ENCODE measurements at regions not wholly inside any gene's neighbourhood (a gene's known extent, or its start where the extent isn't known, plus 50 kb on each side); places are given as distances from the start of the nearest gene placed in this dataset.

- no peak overlapping the region for H3K27ac ChIP-seq
- no peaks in the 10 kb centered on the region for H3K27me3 ChIP-seq
- TF ChIP-seq CTCF (IDR thresholded peaks at IDR 0.05): no peak
- intact Hi-C loops (cut with DNase I; ENCODE audit: low total_unique reads): no loop called here
- H3K9me3 ChIP-seq: no peaks in the 10 kb centered on the region
- H3K4me1 ChIP-seq: no peaks in the 10 kb centered on the region
- no peaks in the 10 kb centered on the region for H3K36me3 ChIP-seq
- no peak overlapping the region for H3K4me3 ChIP-seq
- DNase-seq: no peak
Measured at GRCh38 chr16:17013038-17013437, 457.7 kb downstream of the XYLT1 start.

GRCh38 chr16:17014484-17015121 lies 456.2 kb downstream of the XYLT1 start:
- Histone ChIP-seq H3K36me3 (no peaks in the 10 kb centered on the region), H3K4me1 (no peaks in the 10 kb centered on the region), H3K27ac (no peak overlapping the region), H3K27me3 (no peaks in the 10 kb centered on the region), H3K9me3 (no peaks in the 10 kb centered on the region), H3K4me3 (no peak overlapping the region)
- TF ChIP-seq CTCF (IDR thresholded peaks at IDR 0.05) (no peak), POLR2A (IDR thresholded peaks at IDR 0.05) (no peak)
- intact Hi-C loops (cut with DNase I; ENCODE audit: low total_unique reads): no loop called here
- DNase-seq: no peak

GRCh38 chr16:17015702-17016101 lies 455.1 kb downstream of the XYLT1 start:
- intact Hi-C loops (cut with DNase I; ENCODE audit: low total_unique reads): no loop called here
- Histone ChIP-seq H3K27me3 (no peaks in the 10 kb centered on the region), H3K4me1 (no peaks in the 10 kb centered on the region), H3K27ac (no peak overlapping the region), H3K4me3 (no peak overlapping the region), H3K36me3 (no peaks in the 10 kb centered on the region), H3K9me3 (no peaks in the 10 kb centered on the region)
- TF ChIP-seq CTCF (IDR thresholded peaks at IDR 0.05): no peak
- DNase-seq: no peak

GRCh38 chr16:17017442-17017841 lies 453.3 kb downstream of the XYLT1 start:
- intact Hi-C loops (cut with DNase I; ENCODE audit: low total_unique reads): no loop called here
- Histone ChIP-seq H3K27me3 (no peaks in the 10 kb centered on the region), H3K27ac (no peak overlapping the region), H3K4me3 (no peak overlapping the region), H3K36me3 (no peaks in the 10 kb centered on the region), H3K4me1 (no peaks in the 10 kb centered on the region), H3K9me3 (no peaks in the 10 kb centered on the region)
- TF ChIP-seq CTCF (IDR thresholded peaks at IDR 0.05) (no peak), POLR2A (IDR thresholded peaks at IDR 0.05) (no peak)
- no peak for DNase-seq

GRCh38 chr16:17018585-17018939 lies 452.2 kb downstream of the XYLT1 start:
- Histone ChIP-seq H3K36me3 (no peaks in the 10 kb centered on the region), H3K27me3 (no peaks in the 10 kb centered on the region), H3K27ac (no peak overlapping the region), H3K4me1 (no peaks in the 10 kb centered on the region), H3K9me3 (no peaks in the 10 kb centered on the region), H3K4me3 (no peak overlapping the region)
- no peak for TF ChIP-seq POLR2A (IDR thresholded peaks at IDR 0.05)
- no peak for TF ChIP-seq CTCF (IDR thresholded peaks at IDR 0.05)
- DNase-seq: no peak
- intact Hi-C loops (cut with DNase I; ENCODE audit: low total_unique reads): no loop called here

Data from uterus (tissue), 3 donors.